Smooth muscle cell (in vitro differentiated cells): ENCODE measurements at regions not wholly inside any gene's neighbourhood (a gene's known extent, or its start where the extent isn't known, plus 50 kb on each side); places are given as distances from the start of the nearest gene placed in this dataset.

Experiments
- DNase-seq: peaks from one replicate; lab custom pipeline; 2025; ENCODE audit not compliant: unreplicated experiment; lab: John Stamatoyannopoulos, UW
- H2AFZ ChIP-seq: fragments of 200-600 bp; sonication (generic); 2 replicates; pipeline ENCODE4 v1.6.0; 2016; ENCODE audit warnings: antibody characterized with exemption, low read depth, mild to moderate bottlenecking
- H3F3A ChIP-seq: fragments of 200-600 bp; sonication (generic); 2 replicates; pipeline ENCODE4 v1.6.0; 2017; ENCODE audit warnings: antibody characterized with exemption, low read depth
- H3K27ac ChIP-seq: fragments of 200-600 bp; sonication (generic); 2 replicates; pipeline ENCODE4 v1.5.1; 2016; ENCODE audit warnings: low read depth, mild to moderate bottlenecking
- H3K27me3 ChIP-seq: fragments of 200-600 bp; sonication (generic); 2 replicates; pipeline ENCODE4 v1.6.1; 2016; ENCODE audit warnings: low read depth, mild to moderate bottlenecking
- H3K36me3 ChIP-seq: fragments of 200-600 bp; sonication (generic); 2 replicates; pipeline ENCODE4 v1.5.1; 2016; ENCODE audit warnings: low read depth
- H3K4me1 ChIP-seq: fragments of 200-600 bp; sonication (generic); 2 replicates; pipeline ENCODE4 v1.5.1; 2016; ENCODE audit warnings: low read depth
- H3K4me2 ChIP-seq: fragments of 200-600 bp; sonication (generic); 2 replicates; pipeline ENCODE4 v1.6.0; 2016; ENCODE audit warnings: mild to moderate bottlenecking
- H3K4me3 ChIP-seq: fragments of 200-600 bp; sonication (generic); 2 replicates; pipeline ENCODE4 v1.5.1; 2016; ENCODE audit warnings: mild to moderate bottlenecking
- H3K79me2 ChIP-seq: fragments of 200-600 bp; sonication (generic); 2 replicates; pipeline ENCODE4 v1.6.0; 2016; ENCODE audit warnings: low read depth, mild to moderate bottlenecking
- H3K9ac ChIP-seq: fragments of 200-600 bp; sonication (generic); 2 replicates; pipeline ENCODE4 v1.6.0; 2016; ENCODE audit warnings: low read depth
- H3K9me3 ChIP-seq: fragments of 200-600 bp; sonication (generic); replicated peaks from 2 replicates; pipeline ENCODE4 v1.5.1; 2016; ENCODE audit warnings: low read depth
- H4K20me1 ChIP-seq: fragments of 200-600 bp; sonication (generic); 2 replicates; pipeline ENCODE4 v1.6.0; 2016; ENCODE audit warnings: low read depth
- CTCF ChIP-seq: fragments of 200-600 bp; sonication (generic); IDR thresholded peaks from 2 replicates; pipeline ENCODE4 v1.5.1; 2017; ENCODE audit warnings: borderline replicate concordance, mild to moderate bottlenecking, antibody characterized with exemption; ENCODE audit not compliant: insufficient read depth, poor library complexity, severe bottlenecking
- WGBS: methylation state at CpG from one replicate; pipeline ENCODE4 v1.1.7; 2016; ENCODE audit warnings: low lambda C conversion rate; 5-methylcytosine and 5-hydroxymethylcytosine counted together

DNA sequence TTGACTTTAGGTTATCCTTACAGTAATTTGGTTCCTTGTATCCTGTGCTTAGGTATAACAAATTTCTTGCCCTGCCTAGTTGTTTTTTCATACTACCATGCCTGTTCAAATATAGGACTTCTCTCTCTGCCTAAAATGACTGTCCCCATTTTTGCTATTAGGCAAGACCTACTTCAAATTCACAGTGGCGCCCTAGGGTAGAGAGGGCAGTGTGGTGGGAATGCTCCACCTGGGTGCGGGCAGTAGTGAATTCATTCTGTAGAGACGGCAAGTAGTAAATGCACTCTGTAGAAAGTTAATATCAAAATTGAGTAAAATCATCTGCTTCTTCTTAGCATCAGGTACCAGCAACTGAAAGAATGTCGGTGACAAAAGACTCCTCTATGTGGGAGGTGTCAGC is 120.4 kb upstream of the RHOBTB1 start:
- no peak overlapping the region for H3K4me3 ChIP-seq
- DNase-seq, result no peak
- no peak overlapping the region for H3K27ac ChIP-seq
- no peak overlapping the region for H3K9ac ChIP-seq
- H3K27me3 ChIP-seq, result no peaks in the 10 kb centered on the region
- H3K4me2 ChIP-seq, result no peak overlapping the region
- peaks cover 16% of the 10 kb centered on the region for H3K4me1 ChIP-seq
- peaks cover 2% of the 10 kb centered on the region for H3F3A ChIP-seq
- H3K36me3 ChIP-seq, result no peaks in the 10 kb centered on the region
- H4K20me1 ChIP-seq, result no peaks in the 10 kb centered on the region
- TF ChIP-seq CTCF, result no peak
- H3K79me2 ChIP-seq, result no peaks in the 10 kb centered on the region
- no peak overlapping the region for H2AFZ ChIP-seq
- H3K9me3 ChIP-seq, result no peaks in the 10 kb centered on the region
- WGBS, result 100% methylated on average over 4 of the region's 4 CpGs

DNA sequence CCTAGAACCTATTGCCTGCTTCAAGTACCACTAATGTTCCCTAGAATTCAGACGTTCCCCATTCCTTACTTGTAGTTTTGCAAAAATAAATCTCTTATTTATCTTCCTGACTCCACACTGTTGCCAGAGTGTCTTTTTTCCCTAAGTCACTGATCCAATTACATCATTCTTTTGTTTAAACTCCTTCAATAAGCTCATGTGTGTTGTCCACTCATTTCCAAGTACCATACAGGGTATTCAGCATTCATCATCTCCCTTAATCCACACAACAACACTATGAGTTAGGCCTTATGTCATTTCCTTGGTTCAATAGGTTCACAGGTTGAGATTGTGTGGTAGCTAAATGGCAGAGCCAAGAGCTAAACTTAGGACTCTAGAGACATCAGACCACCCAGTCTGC is 119.9 kb upstream of the RHOBTB1 start:
- no peak overlapping the region for H3K27ac ChIP-seq
- H4K20me1 ChIP-seq, result no peaks in the 10 kb centered on the region
- no peak overlapping the region for H3K9ac ChIP-seq
- H3K27me3 ChIP-seq, result no peaks in the 10 kb centered on the region
- H3K4me3 ChIP-seq, result no peak overlapping the region
- H3K9me3 ChIP-seq, result no peaks in the 10 kb centered on the region
- peaks cover 2% of the 10 kb centered on the region for H3F3A ChIP-seq
- H3K36me3 ChIP-seq, result no peaks in the 10 kb centered on the region
- no peak for DNase-seq
- 88% methylated on average over 1 of the region's 1 CpG for WGBS
- no peaks in the 10 kb centered on the region for H3K79me2 ChIP-seq
- peaks cover 15% of the 10 kb centered on the region for H3K4me1 ChIP-seq
- H3K4me2 ChIP-seq, result no peak overlapping the region
- H2AFZ ChIP-seq, result no peak overlapping the region
- no peak for TF ChIP-seq CTCF

- Histone ChIP-seq H3K79me2 (no peaks in the 10 kb centered on the region), H3F3A (peaks cover 2% of the 10 kb centered on the region), H3K9me3 (no peaks in the 10 kb centered on the region), H3K4me3 (no peak overlapping the region), H3K4me2 (no peak overlapping the region), H3K4me1 (peaks cover 11% of the 10 kb centered on the region), H3K27ac (no peak overlapping the region), H2AFZ (no peak overlapping the region), H4K20me1 (no peaks in the 10 kb centered on the region), H3K27me3 (no peaks in the 10 kb centered on the region), H3K36me3 (no peaks in the 10 kb centered on the region), H3K9ac (no peak overlapping the region)
- no peak for DNase-seq
- no peak for TF ChIP-seq CTCF
- 92% methylated on average over 3 of the region's 3 CpGs for WGBS
These were observed 119.0 kb upstream of the RHOBTB1 start for GRCh38 chr10:61063034-61063433.

GRCh38 chr10:61061923-61062504 is 118.0 kb upstream of the RHOBTB1 start:
- Histone ChIP-seq H3K4me1 (peaks cover 11% of the 10 kb centered on the region), H3K4me2 (no peak overlapping the region), H3K9me3 (no peaks in the 10 kb centered on the region), H3K27ac (no peak overlapping the region), H3K27me3 (no peaks in the 10 kb centered on the region), H3K36me3 (no peaks in the 10 kb centered on the region), H3K4me3 (no peak overlapping the region), H3F3A (peaks cover 2% of the 10 kb centered on the region), H2AFZ (no peak overlapping the region), H3K9ac (no peak overlapping the region), H3K79me2 (no peaks in the 10 kb centered on the region), H4K20me1 (no peaks in the 10 kb centered on the region)
- TF ChIP-seq CTCF, result no peak
- 78% methylated on average over 6 of the region's 6 CpGs for WGBS
- DNase-seq, result no peak
